GM10248 (cell line): ENCODE measurements at regions not wholly inside any gene's neighbourhood (a gene's known extent, or its start where the extent isn't known, plus 50 kb on each side); places are given as distances from the start of the nearest gene placed in this dataset.
"Not testable (repeated sequence)": the region's sequence is repeated elsewhere in the genome, so short reads cannot be mapped to it uniquely, and the experiment has no call there.

Experiments
- CTCF ChIA-PET: fragments of 300-600 bp; sonication (Branson Sonifier 250); formaldehyde crosslinking; extraction: SDS; loops from one replicate; lab custom pipeline; 2021; ENCODE audit warnings: antibody characterized with exemption; lab: Yijun Ruan, JAX
- POLR2A ChIA-PET: fragments of 350-650 bp; sonication (Branson Sonifier 250); formaldehyde crosslinking; extraction: SDS; loops from one replicate; lab custom pipeline; 2020; ENCODE audit warnings: antibody characterized with exemption; lab: Yijun Ruan, JAX
- DNase-seq: peaks from one replicate; pipeline ENCODE4 v3.0.0; 2012; ENCODE audit errors: extremely low spot score
- CTCF ChIP-seq: IDR thresholded peaks from 2 replicates; pipeline ENCODE4 v1.5.1; 2012; ENCODE audit warnings: mild to moderate bottlenecking, low read depth; ENCODE audit errors: extremely low read depth, missing control alignments, control extremely low read depth

- no peak for DNase-seq
- no peak for TF ChIP-seq CTCF
- ChIA-PET CTCF (interaction anchor here (1.3 kb wide), 1 partner anchor 15 kb away, joined by 3 read pairs; no protein-coding TSS in a partner anchor), POLR2A (no interaction called here)
Measured at GRCh38 chr1:105565006-105565405, 1491.5 kb upstream of the PRMT6 start.

- ChIA-PET POLR2A (no interaction called here), CTCF (no interaction called here)
- TF ChIP-seq CTCF = no peak
- DNase-seq = no peak
Measured at GRCh38 chr1:105585791-105586190, 1470.7 kb upstream of the PRMT6 start.

GRCh38 chr1:105591681-105592080, 1464.8 kb upstream of the PRMT6 start:
- no peak for TF ChIP-seq CTCF
- no peak for DNase-seq
- POLR2A ChIA-PET = no interaction called here

GRCh38 chr1:105608713-105609112, 1447.8 kb upstream of the PRMT6 start:
- TF ChIP-seq CTCF = no peak
- no peak for DNase-seq
- CTCF ChIA-PET = interaction anchor here (1.0 to 1.1 kb wide), 2 partner anchors 10 to 12 kb away, joined by 3 read pairs; no protein-coding TSS in a partner anchor
- POLR2A ChIA-PET = no interaction called here

More at GRCh38 chr1:105591681-105592080, 1464.8 kb upstream of the PRMT6 start:
- CTCF ChIA-PET = no interaction called here

GRCh38 chr1:105626276-105626987, 1430.0 kb upstream of the PRMT6 start:
- TF ChIP-seq CTCF = no peak
- CTCF ChIA-PET = no interaction called here
- POLR2A ChIA-PET = no interaction called here
- DNase-seq = no peak

GRCh38 chr1:105631153-105631744, 1425.2 kb upstream of the PRMT6 start:
- DNase-seq, POLR2A ChIA-PET, CTCF ChIA-PET: not testable (repeated sequence)
